ENCODE measurements at regions not wholly inside any gene's neighbourhood (a gene's known extent, or its start where the extent isn't known, plus 50 kb on each side); places are given as distances from the start of the nearest gene placed in this dataset.

GRCh38 chr4:20638825-20639224 lies 61.4 kb upstream of the PACRGL start:
- no peak for TF ChIP-seq EZH2 (IDR thresholded peaks at IDR 0.05; ENCODE audit: borderline replicate concordance, low read depth, low read length, severe bottlenecking)
- TF ChIP-seq, protein P1, sequence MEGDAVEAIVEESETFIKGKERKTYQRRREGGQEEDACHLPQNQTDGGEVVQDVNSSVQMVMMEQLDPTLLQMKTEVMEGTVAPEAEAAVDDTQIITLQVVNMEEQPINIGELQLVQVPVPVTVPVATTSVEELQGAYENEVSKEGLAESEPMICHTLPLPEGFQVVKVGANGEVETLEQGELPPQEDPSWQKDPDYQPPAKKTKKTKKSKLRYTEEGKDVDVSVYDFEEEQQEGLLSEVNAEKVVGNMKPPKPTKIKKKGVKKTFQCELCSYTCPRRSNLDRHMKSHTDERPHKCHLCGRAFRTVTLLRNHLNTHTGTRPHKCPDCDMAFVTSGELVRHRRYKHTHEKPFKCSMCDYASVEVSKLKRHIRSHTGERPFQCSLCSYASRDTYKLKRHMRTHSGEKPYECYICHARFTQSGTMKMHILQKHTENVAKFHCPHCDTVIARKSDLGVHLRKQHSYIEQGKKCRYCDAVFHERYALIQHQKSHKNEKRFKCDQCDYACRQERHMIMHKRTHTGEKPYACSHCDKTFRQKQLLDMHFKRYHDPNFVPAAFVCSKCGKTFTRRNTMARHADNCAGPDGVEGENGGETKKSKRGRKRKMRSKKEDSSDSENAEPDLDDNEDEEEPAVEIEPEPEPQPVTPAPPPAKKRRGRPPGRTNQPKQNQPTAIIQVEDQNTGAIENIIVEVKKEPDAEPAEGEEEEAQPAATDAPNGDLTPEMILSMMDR (IDR thresholded peaks at IDR 0.05; ENCODE audit: borderline replicate concordance, extremely low read depth, low read length, poor library complexity, severe bottlenecking) = no peak

Data from DND-41 (cell line).